Right atrium auricular region (tissue), 2 donors: ENCODE measurements at regions not wholly inside any gene's neighbourhood (a gene's known extent, or its start where the extent isn't known, plus 50 kb on each side); places are given as distances from the start of the nearest gene placed in this dataset.

Source experiments
- DNase-seq: peaks from one replicate; pipeline ENCODE4 v3.0.0-alpha.2; 2019; ENCODE audit warnings: low spot score
- H3K27ac ChIP-seq, 2 donors: fragments of 200-600 bp; sonication (generic); 1 replicate in 1 of 2; 2 replicates in 1 of 2; pipeline ENCODE4 v1.5.1; 2016 to 2019
- H3K27me3 ChIP-seq, 2 donors: fragments of 200-600 bp; sonication (generic); one replicate each; pipeline versions ENCODE4 v1.5.1 to v1.6.0; 2017 to 2019
- H3K36me3 ChIP-seq: fragments of 200-600 bp; sonication (generic); one replicate; pipeline ENCODE4 v1.5.1; 2016
- H3K4me1 ChIP-seq, 2 donors: fragments of 200-600 bp; sonication (generic); one replicate each; pipeline versions ENCODE4 v1.5.1 to v1.6.0; 2017 to 2019
- H3K4me3 ChIP-seq, 2 donors: fragments of 200-600 bp; sonication (generic); 1 replicate in 1 of 2; 2 replicates in 1 of 2; pipeline ENCODE4 v1.5.1; 2017 to 2019; ENCODE audit warnings: mild to moderate bottlenecking in 1 of 2, moderate library complexity in 1 of 2
- H3K9me3 ChIP-seq, 2 donors: fragments of 200-600 bp; sonication (generic); one replicate each; pipeline ENCODE4 v1.5.1; 2019
- TF ChIP-seq, protein P1 (sequence below), 2 donors: fragments of 200-600 bp; sonication (generic); IDR thresholded peaks; one replicate each; pipeline ENCODE4 v1.5.1; 2019; ENCODE audit warnings: antibody characterized with exemption in 2 of 2

DNA sequence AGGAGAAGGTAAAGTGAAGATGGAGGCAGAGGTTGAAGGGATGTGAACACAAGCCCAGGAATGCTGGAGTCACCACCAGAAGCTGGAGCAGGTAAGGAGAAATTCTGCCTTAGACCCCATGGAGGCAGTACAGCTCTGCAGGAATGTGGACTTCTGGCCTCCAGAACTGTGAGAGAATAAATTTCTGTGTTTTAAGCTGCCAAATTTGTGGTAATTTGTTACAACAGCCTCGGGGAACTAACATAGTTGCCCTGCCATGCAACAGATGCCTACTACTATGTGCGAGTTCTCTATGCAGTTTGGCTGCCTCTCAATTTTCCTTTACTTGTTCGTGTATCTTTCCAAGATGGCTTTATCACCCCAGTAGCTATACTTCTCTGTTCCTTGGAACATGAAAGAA lies 394.1 kb downstream of the TUSC7 start:
- DNase-seq: no peak
- TF ChIP-seq, protein P1, sequence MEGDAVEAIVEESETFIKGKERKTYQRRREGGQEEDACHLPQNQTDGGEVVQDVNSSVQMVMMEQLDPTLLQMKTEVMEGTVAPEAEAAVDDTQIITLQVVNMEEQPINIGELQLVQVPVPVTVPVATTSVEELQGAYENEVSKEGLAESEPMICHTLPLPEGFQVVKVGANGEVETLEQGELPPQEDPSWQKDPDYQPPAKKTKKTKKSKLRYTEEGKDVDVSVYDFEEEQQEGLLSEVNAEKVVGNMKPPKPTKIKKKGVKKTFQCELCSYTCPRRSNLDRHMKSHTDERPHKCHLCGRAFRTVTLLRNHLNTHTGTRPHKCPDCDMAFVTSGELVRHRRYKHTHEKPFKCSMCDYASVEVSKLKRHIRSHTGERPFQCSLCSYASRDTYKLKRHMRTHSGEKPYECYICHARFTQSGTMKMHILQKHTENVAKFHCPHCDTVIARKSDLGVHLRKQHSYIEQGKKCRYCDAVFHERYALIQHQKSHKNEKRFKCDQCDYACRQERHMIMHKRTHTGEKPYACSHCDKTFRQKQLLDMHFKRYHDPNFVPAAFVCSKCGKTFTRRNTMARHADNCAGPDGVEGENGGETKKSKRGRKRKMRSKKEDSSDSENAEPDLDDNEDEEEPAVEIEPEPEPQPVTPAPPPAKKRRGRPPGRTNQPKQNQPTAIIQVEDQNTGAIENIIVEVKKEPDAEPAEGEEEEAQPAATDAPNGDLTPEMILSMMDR (IDR thresholded peaks at IDR 0.05): no peak
- Histone ChIP-seq H3K27ac (no peak overlapping the region), H3K4me1 (no peaks in the 10 kb centered on the region), H3K4me3 (no peak overlapping the region), H3K9me3 (no peaks in the 10 kb centered on the region), H3K27me3 (no peaks in the 10 kb centered on the region), H3K36me3 (no peaks in the 10 kb centered on the region)

DNA sequence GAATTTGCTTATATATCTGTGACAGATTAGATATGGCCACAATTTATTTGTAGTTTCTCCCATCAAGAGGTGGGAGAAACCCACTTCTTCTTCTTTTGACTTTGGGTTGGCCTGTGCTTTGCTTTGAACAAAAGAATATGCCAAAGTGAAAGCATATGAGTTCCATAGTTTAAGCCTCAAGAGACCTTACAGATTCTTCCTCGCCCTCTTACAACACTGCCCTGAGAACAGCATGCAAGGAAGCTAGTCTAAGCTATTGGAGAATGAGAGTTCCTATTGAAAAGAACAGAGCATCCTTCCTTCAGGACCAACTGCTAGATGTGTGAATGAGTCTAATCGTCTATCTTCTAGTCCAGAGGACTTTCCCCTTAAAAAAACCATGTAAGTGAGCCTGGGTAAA lies 394.8 kb downstream of the TUSC7 start:
- H3K27me3 ChIP-seq: no peaks in the 10 kb centered on the region
- H3K27ac ChIP-seq: no peak overlapping the region
- DNase-seq: no peak
- no peaks in the 10 kb centered on the region for H3K36me3 ChIP-seq
- no peak overlapping the region for H3K4me3 ChIP-seq
- H3K4me1 ChIP-seq: no peaks in the 10 kb centered on the region
- TF ChIP-seq, protein P1 (IDR thresholded peaks at IDR 0.05): no peak
- no peaks in the 10 kb centered on the region for H3K9me3 ChIP-seq

DNA sequence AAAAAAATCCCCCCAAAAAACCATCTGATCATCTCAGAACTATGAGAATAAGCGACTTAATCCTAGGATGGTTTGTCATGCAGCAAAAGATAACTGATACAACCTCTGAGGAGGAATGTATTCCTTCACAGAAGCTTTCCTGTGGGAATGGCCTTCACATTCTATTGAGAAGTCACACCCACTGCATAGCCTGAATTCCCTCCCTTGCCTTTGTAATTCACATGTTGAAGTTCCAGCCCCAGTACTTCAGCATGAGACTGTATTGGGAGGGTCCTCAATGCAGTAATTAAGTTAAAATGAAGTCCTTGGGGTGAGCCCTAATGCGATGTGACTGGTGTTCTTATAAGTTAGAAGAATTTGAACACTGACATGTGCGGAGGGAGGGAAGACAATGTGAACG lies 395.2 kb downstream of the TUSC7 start:
- no peaks in the 10 kb centered on the region for H3K4me1 ChIP-seq
- DNase-seq: no peak
- H3K9me3 ChIP-seq: no peaks in the 10 kb centered on the region
- TF ChIP-seq, protein P1 (IDR thresholded peaks at IDR 0.05): no peak
- no peaks in the 10 kb centered on the region for H3K36me3 ChIP-seq
- no peak overlapping the region for H3K27ac ChIP-seq
- no peak overlapping the region for H3K4me3 ChIP-seq
- no peaks in the 10 kb centered on the region for H3K27me3 ChIP-seq

DNA sequence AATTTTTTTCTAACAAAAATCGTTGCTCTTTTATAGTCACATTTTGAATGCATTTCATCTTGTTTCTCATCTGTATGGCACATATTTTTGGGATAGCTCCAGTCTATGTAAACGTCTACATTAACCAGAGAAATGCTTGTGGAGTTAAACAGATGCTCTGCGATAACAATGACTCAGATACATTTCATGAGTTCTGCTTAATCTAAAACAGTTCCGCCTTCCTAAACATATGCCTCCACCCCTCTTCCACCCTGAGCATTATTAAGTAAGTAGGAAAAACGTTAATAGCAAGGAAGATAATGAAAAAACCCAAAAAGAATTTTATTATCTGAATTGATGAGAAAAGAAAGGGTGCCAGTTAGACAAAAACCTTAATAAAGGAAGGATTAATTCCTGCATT lies 396.1 kb downstream of the TUSC7 start:
- DNase-seq: no peak
- no peaks in the 10 kb centered on the region for H3K9me3 ChIP-seq
- no peak overlapping the region for H3K4me3 ChIP-seq

DNA sequence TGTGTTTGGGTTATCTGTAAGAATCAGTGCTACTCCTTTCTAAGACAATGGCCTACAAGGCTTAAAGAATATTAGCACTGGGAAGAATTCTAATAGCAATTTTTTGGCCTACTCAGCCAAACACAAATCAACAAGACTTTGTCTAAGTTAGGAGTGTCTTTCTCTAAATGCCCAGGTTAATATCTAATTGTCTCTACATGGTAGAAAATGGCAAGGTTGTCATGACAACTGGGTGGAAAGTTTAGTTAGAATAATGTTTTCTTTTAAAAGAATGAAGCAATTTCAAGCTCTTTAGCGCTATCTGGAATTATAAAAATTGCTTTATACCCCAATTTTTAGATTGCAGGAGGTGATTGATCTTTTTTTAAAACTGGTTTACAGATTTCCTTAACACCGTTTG lies 396.8 kb downstream of the TUSC7 start:
- TF ChIP-seq, protein P1 (IDR thresholded peaks at IDR 0.05): no peak
- no peak overlapping the region for H3K27ac ChIP-seq
- H3K27me3 ChIP-seq: no peaks in the 10 kb centered on the region
- DNase-seq: no peak
- no peaks in the 10 kb centered on the region for H3K9me3 ChIP-seq
- no peaks in the 10 kb centered on the region for H3K36me3 ChIP-seq
- no peaks in the 10 kb centered on the region for H3K4me1 ChIP-seq
- no peak overlapping the region for H3K4me3 ChIP-seq

More for the DNA sequence above, 396.1 kb downstream of the TUSC7 start:
- TF ChIP-seq, protein P1 (IDR thresholded peaks at IDR 0.05): no peak
- Histone ChIP-seq H3K27me3 (no peaks in the 10 kb centered on the region), H3K27ac (no peak overlapping the region), H3K4me1 (no peaks in the 10 kb centered on the region), H3K36me3 (no peaks in the 10 kb centered on the region)

DNA sequence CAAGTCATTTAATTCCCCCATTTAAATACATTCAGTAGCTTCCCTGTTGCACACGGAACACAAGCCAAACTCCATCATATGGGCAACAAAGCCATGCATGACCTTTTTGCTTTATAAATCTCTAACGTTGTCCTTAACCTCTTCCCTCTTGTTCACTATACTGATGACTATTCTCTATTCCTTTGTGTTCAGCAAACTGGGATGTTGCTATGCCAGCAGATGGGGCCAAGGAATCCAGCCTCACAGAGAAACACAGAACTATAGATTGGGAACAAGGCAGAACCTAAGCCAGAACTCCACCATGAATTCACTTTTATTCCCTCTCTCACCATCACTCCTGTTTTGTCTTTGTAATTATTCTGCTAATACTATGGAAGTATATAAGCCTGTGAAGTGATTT lies 398.4 kb downstream of the TUSC7 start:
- no peaks in the 10 kb centered on the region for H3K36me3 ChIP-seq
- no peak for DNase-seq
- no peak overlapping the region for H3K4me3 ChIP-seq
- H3K4me1 ChIP-seq: no peaks in the 10 kb centered on the region
- no peaks in the 10 kb centered on the region for H3K9me3 ChIP-seq
- H3K27me3 ChIP-seq: no peaks in the 10 kb centered on the region
- TF ChIP-seq, protein P1 (IDR thresholded peaks at IDR 0.05): no peak
- no peak overlapping the region for H3K27ac ChIP-seq
